Motor neuron (in vitro differentiated cells): ENCODE measurements at regions not wholly inside any gene's neighbourhood (a gene's known extent, or its start where the extent isn't known, plus 50 kb on each side); places are given as distances from the start of the nearest gene placed in this dataset.

ENCODE experiments used
- ATAC-seq, 8 experiments: fragments of 200-7000 bp; cut with Tn5 transposase; replicated peaks in 6 of 8; 2 replicates each; pipeline ENCODE4 v1.8.0; 2021; ENCODE audit warnings: mild to moderate bottlenecking in 8 of 8, moderate library complexity in 8 of 8
- H3K27ac ChIP-seq, 2 donors: fragments of 250-450 bp; sonication (Bioruptor Pico); 2 replicates each; pipeline ENCODE4 v1.9.0; 2021; ENCODE audit warnings: antibody characterized with exemption in 2 of 2, mild to moderate bottlenecking in 2 of 2, moderate library complexity in 1 of 2
- H3K4me1 ChIP-seq, 2 donors: fragments of 250-450 bp; sonication (Bioruptor Pico); replicated peaks in 1 of 2; 2 replicates each; pipeline ENCODE4 v1.6.1; 2021; ENCODE audit warnings: antibody characterized with exemption in 2 of 2, mild to moderate bottlenecking in 2 of 2, moderate library complexity in 1 of 2
- H3K4me3 ChIP-seq, 5 donors: fragments of 250-450 bp; sonication (Bioruptor Pico); 2 replicates each; pipeline ENCODE4 v1.9.0; 2021; ENCODE audit warnings: antibody characterized with exemption in 5 of 5, mild to moderate bottlenecking in 5 of 5, moderate library complexity in 4 of 5
- WGBS, 10 experiments: fragments of 450-650 bp; shearing (Covaris generic); methylation state at CpG; one replicate each; pipeline ENCODE4 v1.0.0; 2022; 5-methylcytosine and 5-hydroxymethylcytosine counted together
- in situ Hi-C, 9 experiments: fragments of 400-800 bp; cut with MboI; loops; one replicate each; pipeline ENCODE4 v1.15.0; 2021; ENCODE audit warnings: low sequenced_read_pairs in 9 of 9, low pct_unique_long_range_greater_than_20kb in 2 of 9; ENCODE audit not compliant: unreplicated experiment in 9 of 9

DNA sequence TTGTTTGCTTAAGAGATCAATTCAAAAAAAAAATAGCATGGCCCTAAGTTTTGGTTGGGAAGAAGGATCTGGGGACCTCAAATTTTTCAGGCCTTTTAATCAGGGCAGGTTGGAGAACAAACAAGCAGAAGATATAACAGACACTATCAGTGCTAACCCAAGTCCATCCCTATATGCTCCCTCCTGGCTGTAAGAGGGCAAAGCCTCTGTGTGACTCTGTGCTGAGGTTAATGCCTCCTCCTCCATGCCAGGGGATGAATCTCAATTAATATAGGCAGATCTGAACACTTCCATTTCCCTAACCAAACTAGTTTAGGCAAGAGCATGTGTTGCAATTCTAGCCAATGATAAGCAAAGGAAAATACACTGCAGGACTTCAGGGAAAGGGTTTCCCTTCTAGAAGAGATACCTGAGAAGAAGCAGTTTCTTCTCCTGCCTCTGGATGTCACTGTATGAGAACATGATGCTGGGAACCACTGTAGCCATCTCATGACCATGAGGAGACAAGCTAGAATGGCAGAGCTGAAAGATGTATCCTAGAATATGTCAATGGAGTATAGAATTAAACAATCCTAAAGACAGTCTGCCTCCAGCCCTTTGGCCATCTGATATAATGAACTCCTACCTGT is 76.0 kb downstream of the CHD9NB start:
- no peak overlapping the region for H3K4me3 ChIP-seq
- in situ Hi-C loops: no loop called here
- no peak overlapping the region for H3K27ac ChIP-seq
- no peaks in the 10 kb centered on the region for H3K4me1 ChIP-seq
- peak in 3 of 8 experiments; percentile 80 to 87 (median 86) for ATAC-seq

DNA sequence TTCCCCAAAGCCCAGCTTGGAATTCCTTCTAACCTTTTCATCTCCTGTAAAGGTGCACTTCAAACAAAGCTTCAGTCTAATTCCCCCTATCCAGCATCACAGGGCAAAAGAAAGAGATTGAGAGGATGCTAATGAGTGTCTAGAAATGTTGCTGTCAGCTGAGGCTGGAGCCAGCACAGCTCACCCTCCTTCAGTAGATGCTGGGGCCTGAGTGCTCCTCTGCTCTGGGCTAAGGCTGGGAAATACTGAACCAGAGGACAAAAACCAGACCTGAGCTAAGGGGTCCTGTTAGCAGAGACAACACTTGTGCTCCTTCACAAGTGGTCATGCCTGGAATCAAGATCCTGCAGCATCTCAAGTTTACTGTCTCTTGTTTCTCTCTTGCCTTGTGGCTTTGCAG is 85.0 kb downstream of the CHD9NB start:
- Histone ChIP-seq H3K4me1 (peaks cover 16% of the 10 kb centered on the region in 2 donors), H3K4me3 (no peak overlapping the region), H3K27ac (no peak overlapping the region)
- in situ Hi-C loops: no loop called here
- peak in 3 of 8 experiments; percentile 42 to 53 (median 47) for ATAC-seq

DNA sequence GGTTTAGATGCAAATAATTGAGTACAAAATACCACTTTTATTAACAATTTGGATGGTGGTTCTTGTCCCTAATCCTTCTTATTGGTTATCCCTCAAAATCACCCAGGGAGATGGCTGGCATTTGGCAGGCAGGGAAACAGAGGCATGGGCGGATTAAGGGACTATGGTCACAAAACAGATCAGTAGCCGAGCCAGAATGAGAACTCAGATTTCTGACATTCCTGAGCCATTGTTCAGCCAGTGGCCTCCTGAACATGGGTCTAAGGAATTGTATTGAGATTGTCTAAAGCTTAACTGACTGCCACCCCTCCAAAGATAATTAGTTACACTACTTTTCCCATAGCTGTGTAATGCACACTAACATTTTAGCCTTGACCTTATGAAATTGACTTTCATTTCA is 88.4 kb downstream of the CHD9NB start:
- in situ Hi-C loops: no loop called here
- H3K4me3 ChIP-seq: no peak overlapping the region
- peaks cover 16% of the 10 kb centered on the region in 2 donors for H3K4me1 ChIP-seq
- 20 to 80% (median 32%) methylated on average over 1 to 2 of the region's 2 CpGs; no CpG with 5 or more reads in 4 of the 10 experiments for WGBS, 10 experiments
- H3K27ac ChIP-seq: no peak overlapping the region
- ATAC-seq: peak in 3 of 8 experiments; percentile 16 to 19 (median 17)

DNA sequence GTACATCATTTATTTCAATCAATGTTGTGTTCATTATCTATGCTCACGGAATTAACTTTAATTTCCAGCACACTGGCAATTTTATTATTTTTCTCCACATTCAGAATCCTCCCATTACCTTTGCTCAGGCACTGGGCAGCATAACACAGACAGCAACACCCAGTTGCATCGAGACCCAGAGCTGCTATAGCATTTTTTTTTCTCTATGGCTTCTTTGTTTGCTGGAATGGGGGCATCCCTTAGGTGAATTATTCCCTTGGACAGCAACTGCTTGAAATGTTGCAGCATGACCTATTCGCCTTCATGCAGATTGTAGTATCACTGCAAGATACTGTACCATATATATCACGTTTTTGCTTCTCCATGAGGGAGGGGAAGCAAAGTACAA is 88.8 kb downstream of the CHD9NB start:
- Histone ChIP-seq H3K4me3 (no peak overlapping the region), H3K4me1 (peaks cover 16% of the 10 kb centered on the region in 2 donors), H3K27ac (peak overlapping the region in 1 of 2 donors; percentile 45)
- 0 to 80% (median 31%) methylated on average over 1 to 4 of the region's 4 CpGs for WGBS, 10 experiments
- in situ Hi-C loops: no loop called here
- peak in 5 of 8 experiments; percentile 59 to 79 (median 68) for ATAC-seq

DNA sequence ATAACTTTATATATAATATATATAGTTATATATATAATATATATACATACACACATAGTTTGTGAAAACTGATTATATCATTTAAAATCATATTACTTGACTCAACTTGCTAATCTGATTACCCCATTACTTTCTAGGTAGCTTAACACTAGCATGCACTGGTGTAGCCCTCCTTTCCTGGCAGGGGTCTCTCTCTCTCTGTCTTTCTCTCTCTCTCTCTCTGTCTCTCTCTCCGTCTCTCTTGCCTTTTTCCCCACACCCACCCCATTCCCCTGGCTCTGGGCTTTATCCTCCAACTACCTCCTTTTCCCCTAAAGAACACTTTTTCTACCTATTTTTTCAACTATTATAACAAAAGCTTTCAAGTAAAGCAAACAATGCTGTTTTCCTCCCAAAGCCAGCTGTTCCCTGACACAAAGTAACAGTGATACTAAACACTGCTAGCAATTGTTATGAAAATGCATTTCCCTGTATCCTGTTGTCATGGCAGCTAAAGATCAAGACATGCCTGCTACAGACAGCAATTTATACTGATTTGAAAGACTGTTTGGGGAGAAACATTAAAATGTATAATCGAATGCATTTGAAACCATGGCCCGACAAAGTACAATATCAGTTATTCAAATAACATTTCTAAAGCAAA is 89.4 kb downstream of the CHD9NB start:
- ATAC-seq: peak in 5 of 8 experiments; percentile 80 to 92 (median 85)
- 0 to 85% (median 15%) methylated on average over 2 to 3 of the region's 3 CpGs; no CpG with 5 or more reads in 1 of the 10 experiments for WGBS, 10 experiments
- Histone ChIP-seq H3K4me3 (no peak overlapping the region), H3K27ac (no peak overlapping the region), H3K4me1 (peaks cover 16% of the 10 kb centered on the region in 2 donors)
- in situ Hi-C loops: no loop called here

DNA sequence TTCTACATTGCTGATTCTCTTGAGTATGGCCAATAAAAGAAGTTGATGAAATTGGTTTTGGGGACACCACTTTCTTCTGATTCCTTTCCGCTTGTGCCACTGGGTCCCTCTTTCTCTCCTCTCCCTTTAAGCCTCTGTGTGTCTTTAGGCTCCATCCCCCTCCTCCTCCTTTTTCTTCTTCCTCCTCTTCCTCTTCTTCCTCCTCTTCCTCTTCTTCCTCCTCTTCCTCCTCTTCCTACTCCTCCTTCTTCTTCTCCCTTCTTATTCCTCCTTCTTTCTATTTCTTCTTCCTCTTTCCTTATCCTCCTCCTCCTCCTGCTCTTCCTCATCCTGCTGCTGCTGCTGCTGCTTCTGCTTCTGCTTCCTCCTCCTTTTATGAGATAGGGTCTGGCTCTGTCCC is 93.7 kb downstream of the CHD9NB start:
- Histone ChIP-seq H3K27ac (no peak overlapping the region), H3K4me1 (peaks cover 9% of the 10 kb centered on the region in 2 donors), H3K4me3 (no peak overlapping the region)
- 3 to 100% (median 91%) methylated on average over 1 of the region's 1 CpG; no CpG with 5 or more reads in 5 of the 10 experiments for WGBS, 10 experiments
- ATAC-seq: no peak
- in situ Hi-C loops: no loop called here

DNA sequence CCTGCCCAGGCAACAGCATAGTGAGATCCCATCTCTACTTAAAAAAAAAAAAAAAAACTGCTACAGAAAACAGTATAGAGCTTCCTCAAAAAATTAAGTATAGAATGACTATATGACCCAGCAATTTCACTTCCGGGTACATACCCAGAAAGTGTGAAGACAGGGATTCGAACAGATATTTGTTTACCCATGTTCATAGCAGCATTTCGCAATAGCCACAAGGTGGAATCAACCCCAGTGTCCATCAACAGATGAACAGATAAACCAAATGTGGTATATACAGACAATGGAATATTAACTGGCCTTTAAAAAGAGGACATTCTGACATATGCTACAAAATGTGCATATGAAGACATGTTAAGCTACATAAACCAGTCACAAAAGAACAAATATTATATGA is 95.5 kb downstream of the CHD9NB start:
- whole genome bisulfite sequencing, 10 experiments: 20 to 100% (median 71%) methylated on average over 1 to 3 of the region's 3 CpGs; no CpG with 5 or more reads in 4 of the 10 experiments
- H3K4me3 ChIP-seq: no peak overlapping the region
- no peak overlapping the region for H3K27ac ChIP-seq
- no peaks in the 10 kb centered on the region for H3K4me1 ChIP-seq
- in situ Hi-C loops: no loop called here
- ATAC-seq: no peak

DNA sequence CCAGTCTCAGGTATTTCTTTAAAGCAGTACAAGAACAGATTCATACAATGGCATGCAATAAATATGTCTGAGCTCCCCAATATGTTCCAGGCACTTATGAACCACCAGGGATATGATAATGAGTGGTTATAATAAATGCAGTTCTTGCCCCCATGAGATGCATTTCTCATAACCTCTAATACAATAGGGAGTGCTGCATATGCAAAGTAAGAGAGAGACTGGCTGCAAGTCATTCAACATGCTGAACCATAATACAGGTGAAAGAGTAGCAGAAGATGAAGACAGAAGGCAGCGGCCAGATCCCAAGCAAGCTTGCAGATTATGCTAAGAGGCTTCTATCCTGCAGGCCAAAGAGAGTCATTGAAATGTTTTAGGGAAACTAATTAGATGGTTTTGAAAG is 96.7 kb downstream of the CHD9NB start:
- Histone ChIP-seq H3K4me3 (no peak overlapping the region), H3K4me1 (no peaks in the 10 kb centered on the region), H3K27ac (no peak overlapping the region)
- 20 to 100% (median 60%) methylated on average over 1 of the region's 1 CpG; no CpG with 5 or more reads in 4 of the 10 experiments for WGBS, 10 experiments
- ATAC-seq: peak in 3 of 8 experiments; percentile 36 to 80 (median 52)
- in situ Hi-C loops: no loop called here

DNA sequence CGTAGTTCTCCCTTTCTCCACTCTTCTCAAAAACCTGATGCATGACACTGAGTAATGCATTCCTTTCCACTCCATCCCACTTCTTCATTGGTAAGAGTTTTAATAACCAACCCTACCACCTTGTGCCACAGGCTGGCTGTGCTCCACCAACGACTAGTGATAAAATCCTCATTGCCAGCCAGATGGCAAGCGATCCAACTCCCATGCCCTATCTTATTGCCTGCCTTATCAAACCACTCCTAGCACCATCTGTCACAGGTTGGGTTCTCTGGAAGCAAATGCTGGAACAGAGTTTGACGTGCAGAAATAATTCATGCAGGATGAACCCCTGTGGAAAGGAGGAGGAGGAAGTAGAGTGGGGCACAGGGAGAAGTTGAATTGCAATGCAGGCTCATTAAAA is 99.5 kb downstream of the CHD9NB start:
- ATAC-seq: no peak
- Histone ChIP-seq H3K4me1 (no peaks in the 10 kb centered on the region), H3K27ac (no peak overlapping the region), H3K4me3 (no peak overlapping the region)
- in situ Hi-C loops: no loop called here
- WGBS, 10 experiments: 8 to 89% (median 43%) methylated on average over 1 to 4 of the region's 4 CpGs; no CpG with 5 or more reads in 3 of the 10 experiments

DNA sequence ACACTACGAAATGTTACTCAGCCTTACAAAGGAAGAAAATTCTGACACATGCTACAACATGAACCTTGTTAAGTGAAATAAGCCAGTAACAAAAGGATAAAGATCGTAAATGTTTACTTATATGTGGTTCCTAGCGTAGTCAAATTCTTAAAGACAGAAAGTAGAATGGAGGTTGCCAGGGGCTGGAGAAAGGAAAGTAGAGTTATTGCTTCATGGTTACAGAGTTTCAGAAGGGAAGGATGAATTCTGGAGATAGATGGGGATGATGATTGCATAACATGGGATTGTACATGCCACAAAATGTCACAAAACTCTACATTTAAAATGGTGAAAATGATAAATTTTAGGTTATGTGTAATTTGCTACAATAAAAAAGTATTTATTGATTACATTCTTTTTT is 103.8 kb downstream of the CHD9NB start:
- ATAC-seq: peak in 1 of 8 experiments; percentile 52
- H3K4me1 ChIP-seq: no peaks in the 10 kb centered on the region
- WGBS, 10 experiments: 19 to 97% (median 82%) methylated on average over 1 to 3 of the region's 3 CpGs; no CpG with 5 or more reads in 1 of the 10 experiments
- in situ Hi-C loops: no loop called here
- no peak overlapping the region for H3K27ac ChIP-seq
- no peak overlapping the region for H3K4me3 ChIP-seq

DNA sequence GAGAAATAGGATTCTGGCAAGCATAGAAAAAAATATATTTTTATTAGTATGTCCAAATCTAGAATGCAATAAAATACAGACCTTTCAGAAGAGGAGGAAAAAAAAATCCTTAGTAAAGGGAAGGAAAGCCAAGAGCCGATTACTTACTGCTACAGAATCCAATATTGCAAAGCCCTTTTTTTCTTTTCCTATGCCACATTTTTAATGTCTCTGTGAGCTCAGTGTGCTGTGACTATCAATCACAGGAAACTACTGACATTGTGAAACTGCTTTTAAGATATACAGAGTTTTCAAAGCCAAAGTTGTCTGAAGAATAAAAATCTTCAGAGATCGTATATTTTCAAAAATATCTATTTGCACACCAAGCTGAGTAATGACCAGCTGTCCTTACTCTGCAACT is 120.4 kb downstream of the CHD9NB start:
- ATAC-seq: peak in 3 of 8 experiments; percentile 31 to 50 (median 43)
- Histone ChIP-seq H3K4me1 (peaks cover 4 to 7% of the 10 kb centered on the region in 2 donors), H3K4me3 (no peak overlapping the region), H3K27ac (no peak overlapping the region)
- in situ Hi-C loops: no loop called here
- WGBS, 10 experiments: 0 to 95% (median 58%) methylated on average over 1 to 2 of the region's 2 CpGs

DNA sequence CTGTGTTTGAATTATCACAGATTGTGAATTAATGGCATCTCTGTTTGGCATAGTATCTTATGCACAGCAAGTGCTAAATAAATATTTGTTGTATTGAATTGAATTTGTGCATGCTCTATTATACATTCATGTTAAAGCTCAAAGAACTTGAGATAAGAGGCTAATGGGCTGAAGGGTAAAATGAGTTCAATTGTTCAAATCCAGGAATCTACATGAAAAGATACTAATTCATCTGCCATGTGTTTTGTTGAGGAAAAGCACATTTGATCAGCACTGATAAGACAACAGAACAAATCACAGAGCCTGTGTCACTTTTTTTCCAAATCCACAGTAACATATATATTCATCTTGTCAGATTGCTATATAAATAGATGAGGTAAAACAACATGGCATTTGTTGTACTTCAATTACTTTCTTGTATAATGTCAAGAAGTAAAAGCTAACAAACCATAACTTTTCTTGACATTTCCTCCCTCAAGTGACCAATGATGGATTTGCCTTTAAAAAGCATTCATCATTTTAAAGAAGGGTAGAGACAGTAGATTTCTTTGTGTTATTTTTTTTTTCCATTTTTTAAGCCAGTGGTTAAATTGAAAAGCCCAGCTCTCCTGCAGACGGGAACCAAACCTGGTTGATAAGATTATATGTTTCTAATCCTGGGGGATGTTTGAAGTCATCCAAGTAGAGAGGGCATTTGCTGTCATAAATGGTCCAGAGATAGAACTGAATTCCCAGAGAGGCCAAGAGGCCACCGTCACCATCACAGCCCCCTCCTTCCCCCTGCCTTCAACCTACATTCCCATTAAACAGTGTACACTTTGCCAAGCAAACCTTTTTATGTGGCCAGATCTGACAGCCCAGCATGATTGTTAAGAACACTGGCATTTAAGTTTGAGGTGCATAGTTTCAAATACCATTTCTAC is 123.0 kb downstream of the CHD9NB start:
- Histone ChIP-seq H3K4me3 (no peak overlapping the region), H3K4me1 (peaks cover 4 to 7% of the 10 kb centered on the region in 2 donors), H3K27ac (no peak overlapping the region)
- ATAC-seq: peak in 4 of 8 experiments; percentile 24 to 81 (median 67)
- WGBS, 10 experiments: 0 to 90% (median 59%) methylated on average over 1 to 2 of the region's 2 CpGs
- in situ Hi-C loops: no loop called here

DNA sequence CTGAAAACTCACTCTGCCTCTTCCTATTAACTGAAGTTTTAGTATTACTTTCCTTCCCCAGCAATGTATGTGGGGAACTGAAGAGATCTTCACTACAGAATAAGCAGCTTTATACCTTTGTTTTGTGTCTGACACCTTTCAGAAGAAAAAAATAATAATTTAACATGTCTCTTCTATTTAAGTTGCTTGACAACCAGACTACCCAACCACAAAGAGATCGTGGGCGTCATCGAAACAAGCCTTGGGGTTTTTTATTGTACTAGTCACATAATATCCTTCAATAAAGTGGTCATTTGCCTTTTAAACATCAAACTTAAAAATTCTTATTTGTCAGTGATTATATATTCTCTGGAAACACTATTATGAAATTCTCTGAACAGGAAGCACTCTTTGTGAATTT is 123.7 kb downstream of the CHD9NB start:
- in situ Hi-C loops: no loop called here
- ATAC-seq: no peak
- WGBS, 10 experiments: 0 to 97% (median 67%) methylated on average over 1 to 3 of the region's 3 CpGs; no CpG with 5 or more reads in 2 of the 10 experiments
- Histone ChIP-seq H3K4me3 (no peak overlapping the region), H3K27ac (no peak overlapping the region), H3K4me1 (peaks cover 4 to 7% of the 10 kb centered on the region in 2 donors)
